HCT116 (cell line): ENCODE measurements at regions not wholly inside any gene's neighbourhood (a gene's known extent, or its start where the extent isn't known, plus 50 kb on each side); places are given as distances from the start of the nearest gene placed in this dataset.

Experiments
- ATAC-seq: fragments of 200-7000 bp; cut with Tn5 transposase; 2 replicates; pipeline ENCODE4 v1.9.1; 2020; ENCODE audit warnings: mild to moderate bottlenecking, moderate library complexity
- BruUV-seq: library from RNA; stranded (reverse); fragments of 400-500 nt; replicated peaks from 2 replicates; lab custom pipeline; 2021; lab: Mats Ljungman, UMichigan
- CTCF ChIA-PET: fragments of 300-600 bp; sonication (Branson Sonifier 250); formaldehyde crosslinking; loops from one replicate; lab custom pipeline; 2021; ENCODE audit warnings: antibody characterized with exemption; lab: Charles Lee
- POLR2A ChIA-PET: fragments of 300-600, 350-600 bp; sonication (Branson Sonifier 250); formaldehyde crosslinking; loops from one replicate; lab custom pipeline; 2021; ENCODE audit warnings: antibody characterized with exemption; lab: Charles Lee
- RAD21 ChIA-PET, 2 experiments: fragments of 300-600 bp; sonication (Branson Sonifier 250); formaldehyde crosslinking; loops; one replicate each; lab custom pipeline; 2023; ENCODE audit warnings: low total read pairs in 2 of 2; ENCODE audit not compliant: uncharacterized antibody in 2 of 2, unreplicated experiment in 2 of 2, low non-redundant PET in 1 of 2; lab: Charles Lee
- DNase-seq: peaks from one replicate; pipeline ENCODE4 v3.0.0-alpha.2; 2010; ENCODE audit warnings: low read depth, low spot score
- H2AFZ ChIP-seq: fragments of 200-600 bp; shearing (Covaris generic), sonication (generic); 2 replicates; pipeline ENCODE4 v1.6.1; 2017; ENCODE audit warnings: low read depth, mixed run types, mixed read lengths, antibody characterized with exemption, low read length; ENCODE audit not compliant: poor library complexity, severe bottlenecking
- H3K27ac ChIP-seq: 2 replicates; pipeline ENCODE4 v1.5.1; 2012; ENCODE audit warnings: low read depth, low read length
- H3K27me3 ChIP-seq: fragments of 200-600 bp; sonication (generic); 2 replicates; pipeline ENCODE4 v1.6.1; 2016; ENCODE audit warnings: mixed run types, low read length, mixed read lengths; ENCODE audit not compliant: insufficient read depth
- H3K36me3 ChIP-seq, 2 experiments: fragments of 200-500 bp in 1 of 2; fragments of 200-600 bp in 1 of 2; sonication (Bioruptor generic) in 1 of 2; sonication (generic) in 1 of 2; 2 replicates each; pipeline versions ENCODE4 v1.5.1 to v1.6.1; 2014 to 2016; ENCODE audit warnings: low read length in 2 of 2, inconsistent platforms in 1 of 2, mixed read lengths in 1 of 2, mixed run types in 1 of 2; ENCODE audit not compliant: insufficient read depth in 2 of 2, control insufficient read depth in 1 of 2
- H3K4me1 ChIP-seq, 2 experiments: fragments of 200-600 bp in 1 of 2; sonication (generic) in 1 of 2; 2 replicates each; pipeline versions ENCODE4 v1.5.1 to v1.6.1; 2012 to 2017; ENCODE audit warnings: low read length in 2 of 2, inconsistent platforms in 1 of 2, mild to moderate bottlenecking in 1 of 2, mixed read lengths in 1 of 2, mixed run types in 1 of 2, moderate library complexity in 1 of 2; ENCODE audit not compliant: insufficient read depth in 2 of 2, control insufficient read depth in 1 of 2
- H3K4me2 ChIP-seq: fragments of 200-600 bp; sonication (generic); 2 replicates; pipeline ENCODE4 v1.6.1; 2017; ENCODE audit warnings: mixed run types, low read length, mixed read lengths
- H3K4me3 ChIP-seq, 2 experiments: fragments of 200-600 bp in 1 of 2; sonication (generic) in 1 of 2; replicated peaks in 1 of 2; 2 replicates each; pipeline ENCODE4 v1.5.1; 2011 to 2016; ENCODE audit warnings: low read length in 2 of 2, control low read depth in 1 of 2, low read depth in 1 of 2, mild to moderate bottlenecking in 1 of 2, mixed read lengths in 1 of 2, mixed run types in 1 of 2
- H3K79me2 ChIP-seq: fragments of 200-600 bp; sonication (generic); 2 replicates; pipeline ENCODE4 v1.6.1; 2017; ENCODE audit warnings: mild to moderate bottlenecking, mixed run types, low read length, moderate library complexity, mixed read lengths; ENCODE audit not compliant: insufficient read depth
- H3K9ac ChIP-seq: fragments of 200-600 bp; sonication (generic); 2 replicates; pipeline ENCODE4 v1.6.1; 2016; ENCODE audit warnings: low read length, mixed read lengths
- H3K9me2 ChIP-seq: fragments of 200-600 bp; sonication (generic), shearing (Covaris generic); 2 replicates; pipeline ENCODE4 v1.6.1; 2017; ENCODE audit warnings: mixed run types, mild to moderate bottlenecking, moderate library complexity; ENCODE audit not compliant: insufficient read depth
- H3K9me3 ChIP-seq, 2 experiments: fragments of 200-500 bp in 1 of 2; fragments of 200-600 bp in 1 of 2; sonication (Bioruptor generic) in 1 of 2; sonication (generic) in 1 of 2; 2 replicates each; pipeline ENCODE4 v1.6.1; 2014 to 2017; ENCODE audit warnings: low read length in 2 of 2, mixed read lengths in 2 of 2, inconsistent platforms in 1 of 2, low read depth in 1 of 2, mild to moderate bottlenecking in 1 of 2, mixed run types in 1 of 2, moderate library complexity in 1 of 2; ENCODE audit not compliant: control insufficient read depth in 1 of 2, insufficient read depth in 1 of 2
- H4K20me1 ChIP-seq: fragments of 200-600 bp; sonication (generic), shearing (Covaris generic); 2 replicates; pipeline ENCODE4 v1.6.1; 2017; ENCODE audit warnings: mixed run types, mild to moderate bottlenecking, moderate library complexity; ENCODE audit not compliant: insufficient read depth
- CEBPB ChIP-seq: IDR thresholded peaks from 2 replicates; pipeline ENCODE4 v1.6.1; 2012; ENCODE audit warnings: low read depth
- FOSL1 ChIP-seq: IDR thresholded peaks from 2 replicates; pipeline ENCODE4 v1.6.1; 2012; ENCODE audit warnings: low read depth
- POLR2AphosphoS5 ChIP-seq: IDR thresholded peaks from 2 replicates; pipeline ENCODE4 v1.6.1; 2011; ENCODE audit warnings: mild to moderate bottlenecking, low read depth, low read length, moderate library complexity
- SIN3A ChIP-seq: IDR thresholded peaks from 2 replicates; pipeline ENCODE4 v1.6.1; 2012; ENCODE audit warnings: low read depth
- SRF ChIP-seq: IDR thresholded peaks from 2 replicates; pipeline ENCODE4 v1.6.1; 2012; ENCODE audit warnings: low read depth
- TCF7L2 ChIP-seq: IDR thresholded peaks from 2 replicates; pipeline ENCODE4 v1.7.0; 2011; ENCODE audit warnings: borderline replicate concordance, inconsistent platforms; ENCODE audit not compliant: insufficient read depth, insufficient read length; ENCODE audit errors: extremely low read depth
- YY1 ChIP-seq: IDR thresholded peaks from 2 replicates; pipeline ENCODE4 v1.6.1; 2011; ENCODE audit warnings: low read length, low read depth, moderate library complexity, mild to moderate bottlenecking; ENCODE audit not compliant: insufficient replicate concordance; ENCODE audit errors: extremely low read depth
- ZBTB33 ChIP-seq: IDR thresholded peaks from 2 replicates; pipeline ENCODE4 v1.6.1; 2011; ENCODE audit warnings: mild to moderate bottlenecking, low read length, moderate library complexity; ENCODE audit not compliant: insufficient replicate concordance; ENCODE audit errors: extremely low read depth
- ZNF274 ChIP-seq: fragments of 200-500 bp; sonication (Bioruptor generic); IDR thresholded peaks from 2 replicates; pipeline ENCODE4 v1.6.1; 2014; ENCODE audit warnings: mild to moderate bottlenecking, low read depth, low read length, inconsistent platforms
- intact Hi-C: fragments of 100-400 bp; cut with micrococcal nuclease; formaldehyde crosslinking; loops from 2 replicates; pipeline ENCODE4 v1.10.0; 2022
- TF ChIP-seq, protein P1 (sequence below): IDR thresholded peaks from 2 replicates; pipeline ENCODE4 v1.6.1; 2012
- TF ChIP-seq, protein P2 (sequence below), 3 experiments: fragments of 200-600 bp in 1 of 3; sonication (generic) in 1 of 3; IDR thresholded peaks in 2 of 3; conservative IDR thresholded peaks in 1 of 3; 2 replicates each; pipeline ENCODE4 v1.5.1; 2012 to 2017; ENCODE audit warnings: low read depth in 2 of 3, low read length in 2 of 3, antibody characterized with exemption in 1 of 3, borderline replicate concordance in 1 of 3, control low read depth in 1 of 3, mild to moderate bottlenecking in 1 of 3, mixed read lengths in 1 of 3, mixed run types in 1 of 3, moderate library complexity in 1 of 3; ENCODE audit not compliant: insufficient read depth in 1 of 3

GRCh38 chr12:77760271-77761025, 70.2 kb upstream of the NAV3 start:
- ATAC-seq = no peak
- intact Hi-C loops = no loop called here
- Histone ChIP-seq H3K36me3 (no peaks in the 10 kb centered on the region), H3K9me2 (no peaks in the 10 kb centered on the region), H3K9me3 (no peaks in the 10 kb centered on the region), H3K27me3 (no peaks in the 10 kb centered on the region), H3K9ac (no peak overlapping the region), H3K27ac (no peak overlapping the region), H3K4me3 (no peak overlapping the region), H3K79me2 (no peaks in the 10 kb centered on the region), H3K4me1 (no peaks in the 10 kb centered on the region), H4K20me1 (no peaks in the 10 kb centered on the region), H2AFZ (no peak overlapping the region), H3K4me2 (no peak overlapping the region)
- CTCF ChIA-PET = no interaction called here
- RAD21 ChIA-PET = no interaction called here
- TF ChIP-seq POLR2AphosphoS5 (no peak), ZBTB33 (no peak), YY1 (no peak), ZNF274 (no peak), SRF (no peak), SIN3A (no peak), FOSL1 (no peak), TCF7L2 (no peak), CEBPB (no peak)
- TF ChIP-seq, protein P1, sequence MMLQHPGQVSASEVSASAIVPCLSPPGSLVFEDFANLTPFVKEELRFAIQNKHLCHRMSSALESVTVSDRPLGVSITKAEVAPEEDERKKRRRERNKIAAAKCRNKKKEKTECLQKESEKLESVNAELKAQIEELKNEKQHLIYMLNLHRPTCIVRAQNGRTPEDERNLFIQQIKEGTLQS = no peak
- TF ChIP-seq, protein P2, sequence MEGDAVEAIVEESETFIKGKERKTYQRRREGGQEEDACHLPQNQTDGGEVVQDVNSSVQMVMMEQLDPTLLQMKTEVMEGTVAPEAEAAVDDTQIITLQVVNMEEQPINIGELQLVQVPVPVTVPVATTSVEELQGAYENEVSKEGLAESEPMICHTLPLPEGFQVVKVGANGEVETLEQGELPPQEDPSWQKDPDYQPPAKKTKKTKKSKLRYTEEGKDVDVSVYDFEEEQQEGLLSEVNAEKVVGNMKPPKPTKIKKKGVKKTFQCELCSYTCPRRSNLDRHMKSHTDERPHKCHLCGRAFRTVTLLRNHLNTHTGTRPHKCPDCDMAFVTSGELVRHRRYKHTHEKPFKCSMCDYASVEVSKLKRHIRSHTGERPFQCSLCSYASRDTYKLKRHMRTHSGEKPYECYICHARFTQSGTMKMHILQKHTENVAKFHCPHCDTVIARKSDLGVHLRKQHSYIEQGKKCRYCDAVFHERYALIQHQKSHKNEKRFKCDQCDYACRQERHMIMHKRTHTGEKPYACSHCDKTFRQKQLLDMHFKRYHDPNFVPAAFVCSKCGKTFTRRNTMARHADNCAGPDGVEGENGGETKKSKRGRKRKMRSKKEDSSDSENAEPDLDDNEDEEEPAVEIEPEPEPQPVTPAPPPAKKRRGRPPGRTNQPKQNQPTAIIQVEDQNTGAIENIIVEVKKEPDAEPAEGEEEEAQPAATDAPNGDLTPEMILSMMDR (IDR thresholded peaks at IDR 0.05 in 2 of 3, conservative IDR thresholded peaks at IDR 0.05 in 1 of 3; ENCODE audit: borderline replicate concordance in 1 of 3, insufficient read depth in 1 of 3, low read depth in 2 of 3, low read length in 2 of 3) = no peak
- POLR2A ChIA-PET = no interaction called here
- BruUV-seq = no TSS peak
- DNase-seq = no peak
